H1 (cell line): ENCODE measurements at regions not wholly inside any gene's neighbourhood (a gene's known extent, or its start where the extent isn't known, plus 50 kb on each side); places are given as distances from the start of the nearest gene placed in this dataset.

Experiments used
- CTCF ChIA-PET: fragments of 300-600 bp; sonication (Branson Sonifier 250); formaldehyde crosslinking; loops from one replicate; lab custom pipeline; 2021; ENCODE audit not compliant: partially characterized antibody; lab: Charles Lee
- POLR2A ChIA-PET: fragments of 300-600 bp; sonication (Branson Sonifier 250); formaldehyde crosslinking; loops from one replicate; lab custom pipeline; 2021; ENCODE audit warnings: inconsistent platforms; ENCODE audit not compliant: partially characterized antibody; lab: Charles Lee
- DNase-seq, 2 experiments: peaks; one replicate each; pipeline versions ENCODE4 v3.0.0 to v3.0.0-alpha.2; 2010 to 2022; ENCODE audit warnings: low spot score in 2 of 2, low read depth in 1 of 2, mixed read lengths in 1 of 2
- FAIRE-seq: peaks from 2 replicates; lab custom pipeline; 2011; peaks lifted over from hg19 to GRCh38; lab: Jason Lieb, UNC
- H2AFZ ChIP-seq: 2 replicates; pipeline ENCODE4 v1.8.1; 2012; ENCODE audit warnings: low read length, inconsistent platforms
- H2AK5ac ChIP-seq: 2 replicates; pipeline ENCODE4 v1.6.1; 2013; ENCODE audit warnings: low read depth, low read length
- H2BK120ac ChIP-seq: replicated peaks from 2 replicates; pipeline ENCODE3; 2013; ENCODE audit warnings: low read depth, low read length, inconsistent platforms
- H2BK12ac ChIP-seq: 2 replicates; pipeline ENCODE4 v1.6.1; 2013; ENCODE audit warnings: low read depth, low read length
- H2BK15ac ChIP-seq: 2 replicates; pipeline ENCODE4 v1.6.1; 2013; ENCODE audit warnings: low read length
- H2BK20ac ChIP-seq: 2 replicates; pipeline ENCODE4 v1.6.1; 2013; ENCODE audit warnings: low read length
- H2BK5ac ChIP-seq: 2 replicates; pipeline ENCODE4 v1.6.1; 2013; ENCODE audit warnings: low read depth, low read length
- H3K14ac ChIP-seq: 2 replicates; pipeline ENCODE4 v1.6.1; 2013; ENCODE audit warnings: inconsistent platforms; ENCODE audit not compliant: insufficient read length
- H3K18ac ChIP-seq: 2 replicates; pipeline ENCODE4 v1.6.1; 2013; ENCODE audit warnings: low read length; ENCODE audit errors: extremely low read depth
- H3K23ac ChIP-seq: 2 replicates; pipeline ENCODE4 v1.6.1; 2013; ENCODE audit warnings: inconsistent platforms; ENCODE audit not compliant: insufficient read length
- H3K23me2 ChIP-seq: 2 replicates; pipeline ENCODE4 v1.6.1; 2013; ENCODE audit warnings: low read depth, low read length
- H3K27ac ChIP-seq: 2 replicates; pipeline ENCODE4 v1.6.1; 2011; ENCODE audit warnings: low read depth, low read length, inconsistent platforms
- H3K27me3 ChIP-seq, 4 experiments: replicated peaks in 1 of 4; 1 replicate in 1 of 4; 2 replicates in 3 of 4; pipeline versions ENCODE4 v1.6.1 to v1.8.1; 2011 to 2013; ENCODE audit warnings: low read length in 3 of 4, mild to moderate bottlenecking in 3 of 4, inconsistent platforms in 2 of 4, mixed read lengths in 2 of 4, moderate library complexity in 1 of 4; ENCODE audit not compliant: control insufficient read depth in 3 of 4, insufficient read depth in 3 of 4; ENCODE audit errors: extremely low read depth in 1 of 4
- H3K36me3 ChIP-seq, 4 experiments: 2 replicates each; pipeline versions ENCODE4 v1.6.1 to v1.8.1; 2011 to 2013; ENCODE audit warnings: mild to moderate bottlenecking in 4 of 4, low read length in 3 of 4, moderate library complexity in 2 of 4, control low read depth in 1 of 4, inconsistent platforms in 1 of 4; ENCODE audit not compliant: insufficient read depth in 4 of 4, control insufficient read depth in 2 of 4
- H3K4ac ChIP-seq: replicated peaks from 2 replicates; pipeline ENCODE3; 2013; ENCODE audit warnings: low read length, low read depth, mixed read lengths, inconsistent platforms; ENCODE audit not compliant: insufficient read length
- H3K4me1 ChIP-seq, 4 experiments: replicated peaks in 1 of 4; 1 replicate in 1 of 4; 2 replicates in 3 of 4; pipeline versions ENCODE4 v1.6.1 to v1.8.1; 2011 to 2013; ENCODE audit warnings: low read length in 3 of 4, inconsistent platforms in 2 of 4, mixed read lengths in 1 of 4; ENCODE audit not compliant: insufficient read depth in 4 of 4, control insufficient read depth in 3 of 4
- H3K4me2 ChIP-seq, 2 experiments: 2 replicates each; pipeline versions ENCODE4 v1.6.1 to v1.8.1; 2011 to 2013; ENCODE audit warnings: low read depth in 2 of 2, low read length in 2 of 2, control low read depth in 1 of 2, inconsistent platforms in 1 of 2, mild to moderate bottlenecking in 1 of 2; ENCODE audit not compliant: insufficient read depth in 1 of 2
- H3K4me3 ChIP-seq, 4 experiments: fragments of 200-600, 300-600 bp in 1 of 4; sonication (generic), shearing (Covaris generic), sonication (Bioruptor Twin) in 1 of 4; 2 replicates each; pipeline versions ENCODE4 v1.5.1 to v1.8.1; 2011 to 2016; ENCODE audit warnings: low read length in 4 of 4, low read depth in 3 of 4, control low read depth in 2 of 4, inconsistent platforms in 2 of 4, mild to moderate bottlenecking in 2 of 4, mixed read lengths in 1 of 4, moderate library complexity in 1 of 4; ENCODE audit not compliant: insufficient read depth in 2 of 4; ENCODE audit errors: extremely low read depth in 1 of 4
- H3K56ac ChIP-seq: replicated peaks from 2 replicates; pipeline ENCODE3; 2013; ENCODE audit warnings: low read depth, mild to moderate bottlenecking, mixed read lengths, low read length, inconsistent platforms; ENCODE audit not compliant: insufficient read length
- H3K79me1 ChIP-seq: 2 replicates; pipeline ENCODE4 v1.6.1; 2013; ENCODE audit warnings: low read depth, low read length, control low read depth
- H3K79me2 ChIP-seq, 2 experiments: 2 replicates each; pipeline versions ENCODE4 v1.6.1 to v1.8.1; 2012 to 2013; ENCODE audit warnings: low read length in 2 of 2, mild to moderate bottlenecking in 2 of 2, inconsistent platforms in 1 of 2; ENCODE audit not compliant: insufficient read depth in 2 of 2, control insufficient read depth in 1 of 2
- H3K9ac ChIP-seq, 4 experiments: replicated peaks in 1 of 4; 1 replicate in 1 of 4; 2 replicates in 3 of 4; pipeline versions ENCODE4 v1.6.1 to v1.8.1; 2011 to 2013; ENCODE audit warnings: low read depth in 3 of 4, low read length in 3 of 4, control low read depth in 2 of 4, mild to moderate bottlenecking in 2 of 4, moderate library complexity in 2 of 4, inconsistent platforms in 1 of 4; ENCODE audit errors: extremely low read depth in 1 of 4
- H3K9me3 ChIP-seq, 2 experiments: 2 replicates each; pipeline versions ENCODE4 v1.6.1 to v1.8.1; 2012 to 2013; ENCODE audit warnings: mild to moderate bottlenecking in 2 of 2, moderate library complexity in 2 of 2, control low read depth in 1 of 2, inconsistent platforms in 1 of 2, low read depth in 1 of 2, low read length in 1 of 2, mixed read lengths in 1 of 2; ENCODE audit not compliant: insufficient read depth in 2 of 2
- H4K20me1 ChIP-seq, 2 experiments: replicated peaks in 1 of 2; 2 replicates each; pipeline versions ENCODE3 to v1.8.1; 2011 to 2013; ENCODE audit warnings: inconsistent platforms in 2 of 2, low read length in 2 of 2, mild to moderate bottlenecking in 1 of 2; ENCODE audit not compliant: insufficient read depth in 2 of 2, control insufficient read depth in 1 of 2
- H4K5ac ChIP-seq: 2 replicates; pipeline ENCODE4 v1.6.1; 2013; ENCODE audit warnings: low read length, low read depth, mixed read lengths, inconsistent platforms; ENCODE audit not compliant: insufficient read length
- H4K8ac ChIP-seq: 2 replicates; pipeline ENCODE4 v1.8.0; 2013; ENCODE audit warnings: mild to moderate bottlenecking, moderate library complexity, low read length, inconsistent platforms; ENCODE audit not compliant: insufficient read depth; ENCODE audit errors: extremely low read depth
- H4K91ac ChIP-seq: replicated peaks from 2 replicates; pipeline ENCODE3; 2013; ENCODE audit warnings: low read length, mixed read lengths, inconsistent platforms; ENCODE audit not compliant: insufficient read length
- EZH2 ChIP-seq: fragments of 200-600 bp; sonication (generic); IDR thresholded peaks from 2 replicates; pipeline ENCODE4 v1.7.1; 2012; ENCODE audit warnings: low read depth, mild to moderate bottlenecking, moderate library complexity, low read length, inconsistent platforms; ENCODE audit not compliant: severe bottlenecking
- PHF8 ChIP-seq: fragments of 200-600 bp; sonication (generic); conservative IDR thresholded peaks from 2 replicates; pipeline ENCODE4 v1.7.1; 2012; ENCODE audit warnings: low read depth, mild to moderate bottlenecking, inconsistent platforms, low read length, moderate library complexity
- POLR2AphosphoS5 ChIP-seq: IDR thresholded peaks from 2 replicates; pipeline ENCODE4 v1.6.1; 2011; ENCODE audit warnings: low read depth, low read length
- SUZ12 ChIP-seq: fragments of 200-600 bp; sonication (generic); IDR thresholded peaks from 2 replicates; pipeline ENCODE4 v1.6.1; 2012; ENCODE audit warnings: mild to moderate bottlenecking, inconsistent platforms, low read length, moderate library complexity, mixed read lengths
- WGBS, 2 experiments: shearing (Covaris generic) in 1 of 2; methylation state at CpG; one replicate each; pipeline versions ENCODE4 v1.1.6 to v1.1.7; 2013 to 2015; ENCODE audit warnings: low lambda C conversion rate in 2 of 2, mixed read lengths in 2 of 2, inconsistent platforms in 1 of 2, low coverage in 1 of 2, missing lambda C conversion rate in 1 of 2; ENCODE audit not compliant: insufficient replicate concordance in 2 of 2, insufficient coverage in 1 of 2, insufficient read length in 1 of 2; ENCODE audit errors: extremely low coverage in 1 of 2, missing lambda C conversion rate in 1 of 2; 5-methylcytosine and 5-hydroxymethylcytosine counted together

DNA sequence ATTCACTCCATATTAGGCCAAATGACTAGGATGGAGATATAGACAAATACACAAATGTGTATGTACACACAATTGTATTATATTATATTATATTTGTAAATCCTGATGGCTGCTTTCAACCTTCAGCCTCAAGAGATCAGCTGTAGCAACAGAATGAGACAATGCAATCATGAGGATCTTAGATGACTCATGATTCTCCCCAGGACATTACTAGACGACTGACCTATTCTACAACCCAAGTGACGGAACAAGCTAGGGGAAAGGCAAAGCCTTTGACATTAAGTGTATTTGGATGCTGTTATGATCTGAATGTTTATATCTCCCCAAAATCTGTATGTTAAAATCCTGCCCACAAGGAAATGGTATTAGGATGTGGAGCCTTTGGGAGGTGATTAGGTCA lies 66.5 kb downstream of the COX7C start:
- no peak overlapping the region for H4K5ac ChIP-seq
- H3K27ac ChIP-seq: no peak overlapping the region
- no peak overlapping the region for H2AFZ ChIP-seq
- H3K79me1 ChIP-seq: no peaks in the 10 kb centered on the region
- H3K56ac ChIP-seq: no peak overlapping the region
- no peak overlapping the region for H3K9ac ChIP-seq
- no peak overlapping the region for H3K14ac ChIP-seq
- no peak overlapping the region for H2BK120ac ChIP-seq
- no peaks in the 10 kb centered on the region for H3K9me3 ChIP-seq
- H3K36me3 ChIP-seq: no peaks in the 10 kb centered on the region
- H2BK15ac ChIP-seq: no peak overlapping the region
- H4K91ac ChIP-seq: no peak overlapping the region
- FAIRE-seq (no peak), DNase-seq (no peak)
- CTCF ChIA-PET: interaction anchor here (0.8 to 1.9 kb wide), 4 partner anchors 9 to 914 kb away, joined by 3 to 8 read pairs (median 6); no protein-coding TSS in a partner anchor
- no peak overlapping the region for H3K4me2 ChIP-seq
- no peak overlapping the region for H4K8ac ChIP-seq
- no peak overlapping the region for H3K4ac ChIP-seq
- H2BK20ac ChIP-seq: no peak overlapping the region
- no peak overlapping the region for H3K23ac ChIP-seq
- no peak overlapping the region for H3K18ac ChIP-seq
- no peaks in the 10 kb centered on the region for H3K4me1 ChIP-seq
- POLR2A ChIA-PET: interaction anchor here (0.6 kb wide), 1 partner anchor 1088 kb away, joined by 3 read pairs; no protein-coding TSS in a partner anchor
- H3K23me2 ChIP-seq: no peaks in the 10 kb centered on the region
- H3K27me3 ChIP-seq: peaks cover 0 to 2% (median 0%) of the 10 kb centered on the region in 4 experiments; a peak in 1 of 7 replicates
- H3K79me2 ChIP-seq: no peaks in the 10 kb centered on the region
- H2BK12ac ChIP-seq: no peak overlapping the region
- H4K20me1 ChIP-seq: no peaks in the 10 kb centered on the region
- no peak overlapping the region for H3K4me3 ChIP-seq
- H2BK5ac ChIP-seq: no peak overlapping the region
- 94% methylated on average over 2 of the region's 2 CpGs; no CpG with 5 or more reads in 1 of the 2 experiments for WGBS, 2 experiments
- no peak overlapping the region for H2AK5ac ChIP-seq
- TF ChIP-seq PHF8 (no peak), POLR2AphosphoS5 (no peak), EZH2 (no peak), SUZ12 (no peak)
